GM18858 (cell line): ENCODE measurements at regions not wholly inside any gene's neighbourhood (a gene's known extent, or its start where the extent isn't known, plus 50 kb on each side); places are given as distances from the start of the nearest gene placed in this dataset.

Source experiments
- ATAC-seq: cut with Tn5 transposase; IDR thresholded peaks from one replicate; pipeline ENCODE4 v1.9.1; 2021; ENCODE audit not compliant: unreplicated experiment

- no peak for ATAC-seq
Observed at GRCh38 chr5:152855441-152855840, 450.4 kb upstream of the NMUR2 start.

- ATAC-seq: no peak
Observed at GRCh38 chr5:152861231-152861630, 456.2 kb upstream of the NMUR2 start.

- no peak for ATAC-seq
Observed at GRCh38 chr5:152864447-152864846, 459.4 kb upstream of the NMUR2 start.

GRCh38 chr5:152864991-152865390 lies 459.9 kb upstream of the NMUR2 start:
- no peak for ATAC-seq

GRCh38 chr5:152869971-152870370 lies 464.9 kb upstream of the NMUR2 start:
- ATAC-seq: no peak

GRCh38 chr5:152882621-152883020 lies 477.5 kb upstream of the NMUR2 start:
- ATAC-seq: no peak

GRCh38 chr5:152883066-152883775 lies 478.1 kb upstream of the NMUR2 start:
- ATAC-seq: no peak

GRCh38 chr5:152884006-152884405 lies 478.9 kb upstream of the NMUR2 start:
- no peak for ATAC-seq

- no peak for ATAC-seq
Observed at GRCh38 chr5:152900332-152900731, 495.3 kb upstream of the NMUR2 start.

- no peak for ATAC-seq
Observed at GRCh38 chr5:152901754-152902153, 496.7 kb upstream of the NMUR2 start.

- ATAC-seq: no peak
Observed at GRCh38 chr5:152905286-152905685, 500.2 kb upstream of the NMUR2 start.

- ATAC-seq: no peak
Observed at GRCh38 chr5:152907488-152908245, 502.6 kb upstream of the NMUR2 start.

- no peak for ATAC-seq
Observed at GRCh38 chr5:152912924-152913323, 507.8 kb upstream of the NMUR2 start.

- ATAC-seq: no peak
Observed at GRCh38 chr5:152932621-152933020, 527.5 kb upstream of the NMUR2 start.

GRCh38 chr5:152933056-152933455 lies 528.0 kb upstream of the NMUR2 start:
- ATAC-seq: no peak

GRCh38 chr5:152938630-152939029 lies 533.6 kb upstream of the NMUR2 start:
- ATAC-seq: no peak

- no peak for ATAC-seq
Observed at GRCh38 chr5:152942633-152943336, 537.7 kb upstream of the NMUR2 start.

GRCh38 chr5:152953788-152954483 lies 536.5 kb upstream of the GRIA1 start:
- no peak for ATAC-seq

- ATAC-seq: no peak
Observed at GRCh38 chr5:152956943-152957613, 533.4 kb upstream of the GRIA1 start.

GRCh38 chr5:152978141-152978835 lies 512.2 kb upstream of the GRIA1 start:
- ATAC-seq: no peak
